Keratinocyte (primary cell): ENCODE measurements at regions not wholly inside any gene's neighbourhood (a gene's known extent, or its start where the extent isn't known, plus 50 kb on each side); places are given as distances from the start of the nearest gene placed in this dataset.

Source experiments
- DNase-seq: peaks from one replicate; pipeline ENCODE4 v3.0.0-alpha.2; 2011; ENCODE audit warnings: low read depth, missing footprints, low spot score
- FAIRE-seq: peaks from 2 replicates; lab custom pipeline; 2011; peaks lifted over from hg19 to GRCh38; lab: Jason Lieb, UNC
- H2AFZ ChIP-seq: 2 replicates; pipeline ENCODE4 v1.6.0; 2012; ENCODE audit warnings: low read length, control low read depth, inconsistent platforms; ENCODE audit not compliant: control insufficient read depth
- H3K27ac ChIP-seq: 2 replicates; pipeline ENCODE4 v1.5.1; 2011; ENCODE audit warnings: low read length; ENCODE audit not compliant: control insufficient read depth, insufficient read depth
- H3K27me3 ChIP-seq: 3 replicates; pipeline ENCODE4 v1.6.0; 2011; ENCODE audit warnings: low read length; ENCODE audit not compliant: control insufficient read depth, insufficient read depth; ENCODE audit errors: extremely low read depth
- H3K36me3 ChIP-seq, 2 experiments: 2 replicates in 1 of 2; 3 replicates in 1 of 2; pipeline ENCODE4 v1.5.1; 2011; ENCODE audit warnings: low read length in 2 of 2, mild to moderate bottlenecking in 1 of 2; ENCODE audit not compliant: control insufficient read depth in 2 of 2, insufficient read depth in 2 of 2; ENCODE audit errors: extremely low read depth in 1 of 2
- H3K4me1 ChIP-seq: 3 replicates; pipeline ENCODE4 v1.5.1; 2011; ENCODE audit warnings: low read length; ENCODE audit not compliant: control insufficient read depth, insufficient read depth; ENCODE audit errors: extremely low read depth
- H3K4me2 ChIP-seq: 3 replicates; pipeline ENCODE4 v1.6.0; 2011; ENCODE audit warnings: low read depth, low read length; ENCODE audit not compliant: control insufficient read depth, insufficient read depth; ENCODE audit errors: extremely low read depth
- H3K4me3 ChIP-seq, 3 experiments: fragments of 200-600 bp in 1 of 3; sonication (generic) in 1 of 3; 2 replicates in 2 of 3; 3 replicates in 1 of 3; pipeline ENCODE4 v1.5.1; 2011 to 2016; ENCODE audit warnings: low read length in 3 of 3, mild to moderate bottlenecking in 3 of 3, control low read depth in 2 of 3, inconsistent platforms in 1 of 3, low read depth in 1 of 3, mixed read lengths in 1 of 3, mixed run types in 1 of 3, moderate library complexity in 1 of 3; ENCODE audit not compliant: control insufficient read depth in 2 of 3, insufficient read depth in 2 of 3; ENCODE audit errors: extremely low read depth in 1 of 3
- H3K79me2 ChIP-seq: 2 replicates; pipeline ENCODE4 v1.6.0; 2012; ENCODE audit warnings: low read length; ENCODE audit not compliant: control insufficient read depth, insufficient read depth
- H3K9ac ChIP-seq: 3 replicates; pipeline ENCODE4 v1.6.0; 2011; ENCODE audit warnings: low read length; ENCODE audit not compliant: control insufficient read depth, insufficient read depth; ENCODE audit errors: extremely low read depth
- H3K9me1 ChIP-seq: 3 replicates; pipeline ENCODE4 v1.6.0; 2011; ENCODE audit warnings: low read length; ENCODE audit not compliant: control insufficient read depth, insufficient read depth; ENCODE audit errors: extremely low read depth
- H3K9me3 ChIP-seq: 2 replicates; pipeline ENCODE4 v1.5.1; 2012; ENCODE audit warnings: low read depth, low read length; ENCODE audit not compliant: control insufficient read depth
- H4K20me1 ChIP-seq: 3 replicates; pipeline ENCODE4 v1.6.0; 2011; ENCODE audit warnings: low read length; ENCODE audit not compliant: control insufficient read depth, insufficient read depth; ENCODE audit errors: extremely low read depth
- CTCF ChIP-seq, 3 experiments: IDR thresholded peaks in 1 of 3; conservative IDR thresholded peaks in 1 of 3; optimal IDR thresholded peaks in 1 of 3; 2 replicates in 2 of 3; 3 replicates in 1 of 3; pipeline versions ENCODE3 to v1.5.1; 2011; ENCODE audit warnings: low read length in 3 of 3, mild to moderate bottlenecking in 3 of 3, moderate library complexity in 2 of 3, control low read depth in 1 of 3, inconsistent platforms in 1 of 3; ENCODE audit not compliant: insufficient read depth in 2 of 3; ENCODE audit errors: extremely low read depth in 1 of 3
- EZH2 ChIP-seq: IDR thresholded peaks from one replicate; pipeline ENCODE4 v1.6.1; 2012; ENCODE audit warnings: inconsistent platforms, mild to moderate bottlenecking, low read length, moderate library complexity
- dilution Hi-C: fragments of 300-500 bp; cut with MboI; formaldehyde crosslinking; loops from one replicate; pipeline ENCODE4 v1.7.0; 2020; ENCODE audit warnings: low sequenced_read_pairs; ENCODE audit not compliant: extremely low pct_ligation_motif_present

- DNase-seq = no peak
- H3K27ac ChIP-seq = no peak overlapping the region
- H3K4me1 ChIP-seq = no peaks in the 10 kb centered on the region
- H3K9me3 ChIP-seq = no peaks in the 10 kb centered on the region
- no peak overlapping the region for H3K4me3 ChIP-seq
- no peaks in the 10 kb centered on the region for H3K79me2 ChIP-seq
- H4K20me1 ChIP-seq = no peaks in the 10 kb centered on the region
- FAIRE-seq = no peak
- H3K9ac ChIP-seq = no peak overlapping the region
- no peaks in the 10 kb centered on the region for H3K9me1 ChIP-seq
- H3K27me3 ChIP-seq = no peaks in the 10 kb centered on the region
- H3K36me3 ChIP-seq = no peaks in the 10 kb centered on the region
- TF ChIP-seq CTCF (optimal IDR thresholded peaks at IDR 0.05 in 1 of 3, IDR thresholded peaks at IDR 0.05 in 1 of 3, conservative IDR thresholded peaks at IDR 0.05 in 1 of 3; ENCODE audit: extremely low read depth in 1 of 3, insufficient read depth in 2 of 3, low read length in 3 of 3) (no peak), EZH2 (no peak)
- H3K4me2 ChIP-seq = no peak overlapping the region
- dilution Hi-C loops = no loop called here
- H2AFZ ChIP-seq = no peak overlapping the region
These were observed 232.3 kb upstream of the PMFBP1 start for GRCh38 chr16:72404299-72404698.

- Histone ChIP-seq H3K9me1 (no peaks in the 10 kb centered on the region), H3K9me3 (no peaks in the 10 kb centered on the region), H3K4me3 (no peak overlapping the region), H3K4me1 (no peaks in the 10 kb centered on the region), H3K79me2 (no peaks in the 10 kb centered on the region), H2AFZ (no peak overlapping the region), H3K4me2 (no peak overlapping the region), H4K20me1 (no peaks in the 10 kb centered on the region), H3K9ac (no peak overlapping the region), H3K36me3 (no peaks in the 10 kb centered on the region), H3K27ac (no peak overlapping the region), H3K27me3 (no peaks in the 10 kb centered on the region)
- no peak for FAIRE-seq
- DNase-seq = no peak
- no peak for TF ChIP-seq CTCF (optimal IDR thresholded peaks at IDR 0.05 in 1 of 3, IDR thresholded peaks at IDR 0.05 in 1 of 3, conservative IDR thresholded peaks at IDR 0.05 in 1 of 3; ENCODE audit: extremely low read depth in 1 of 3, insufficient read depth in 2 of 3, low read length in 3 of 3)
- dilution Hi-C loops = no loop called here
These were observed 229.1 kb upstream of the PMFBP1 start for GRCh38 chr16:72401084-72401361.
